Right renal pelvis (tissue), 4 donors: ENCODE measurements at regions not wholly inside any gene's neighbourhood (a gene's known extent, or its start where the extent isn't known, plus 50 kb on each side); places are given as distances from the start of the nearest gene placed in this dataset.

Experiments used
- DNase-seq, 4 donors: peaks; one replicate each; pipeline ENCODE4 v3.0.0-alpha.2; 2013; ENCODE audit warnings: low read depth in 4 of 4, low spot score in 3 of 4, missing footprints in 1 of 4

GRCh38 chr6:104621396-104621795 is 238.3 kb downstream of the HACE1 start:
- no peak for DNase-seq

DNA sequence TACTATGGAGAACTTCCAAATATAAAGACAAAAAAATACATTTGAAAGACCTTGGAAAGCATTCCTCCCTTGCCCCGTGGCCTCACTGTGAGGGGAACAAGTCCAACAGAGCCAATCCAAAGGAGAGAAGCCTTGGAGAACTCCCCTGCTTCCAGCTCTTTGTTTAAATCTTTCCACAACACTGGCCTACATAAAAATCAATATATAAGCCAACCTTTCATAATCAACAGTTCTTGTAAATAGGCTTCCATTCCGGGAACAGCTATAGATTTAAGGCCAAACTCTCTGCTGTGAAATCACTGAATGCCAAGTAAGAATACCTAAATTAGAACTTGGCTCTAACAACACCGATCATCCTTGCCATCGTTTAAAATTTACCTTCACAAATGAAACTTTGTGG is 242.1 kb downstream of the HACE1 start:
- no peak for DNase-seq

DNA sequence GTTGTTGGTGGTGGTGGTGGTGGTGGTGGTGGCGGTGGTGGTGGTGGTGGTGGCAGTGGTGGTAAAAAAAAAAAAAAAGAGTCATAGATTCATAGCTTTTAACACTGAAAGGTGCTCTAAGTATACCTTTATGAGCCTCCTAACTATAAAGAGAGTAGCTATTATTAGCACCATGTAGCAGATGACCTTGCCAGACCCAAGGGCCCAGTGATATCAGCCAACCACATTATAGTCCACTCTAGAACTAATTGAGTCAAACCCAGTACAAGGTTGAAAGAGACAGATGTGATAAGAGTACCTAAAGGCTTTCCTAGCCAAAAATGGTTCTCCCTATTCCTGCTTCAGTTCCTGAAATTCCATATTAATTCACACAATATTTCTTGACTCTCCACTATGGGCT is 245.3 kb downstream of the HACE1 start:
- no peak for DNase-seq

DNA sequence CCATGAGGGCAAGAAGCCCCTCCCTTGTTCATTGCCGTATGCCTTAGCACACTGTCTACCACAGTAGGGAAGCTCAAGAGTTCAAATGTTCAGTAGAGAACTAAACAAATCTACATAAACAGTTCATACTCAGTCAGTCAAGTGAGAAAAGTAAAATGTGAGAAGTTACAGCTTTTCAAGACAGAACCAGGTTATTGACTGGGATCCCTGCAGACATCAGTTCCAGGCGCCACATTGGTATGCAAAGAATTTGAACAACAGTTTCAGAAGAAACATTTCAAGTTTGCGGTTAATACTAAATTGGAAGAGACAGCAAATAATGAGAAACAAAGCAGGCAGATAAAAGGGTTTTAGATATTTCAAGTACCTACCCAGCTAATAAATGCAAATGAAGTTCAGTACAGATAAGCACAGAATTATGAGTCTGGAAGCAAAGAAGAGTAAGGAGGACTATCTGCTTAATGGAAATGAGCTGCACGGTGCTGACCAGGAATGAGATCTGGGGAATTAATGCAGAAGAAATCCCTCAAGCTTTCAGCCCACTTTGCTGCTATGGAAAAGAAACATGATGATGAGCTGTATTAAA is 246.2 kb downstream of the HACE1 start:
- DNase-seq, result no peak

GRCh38 chr6:104612541-104612940 is 247.2 kb downstream of the HACE1 start:
- DNase-seq, result no peak

DNA sequence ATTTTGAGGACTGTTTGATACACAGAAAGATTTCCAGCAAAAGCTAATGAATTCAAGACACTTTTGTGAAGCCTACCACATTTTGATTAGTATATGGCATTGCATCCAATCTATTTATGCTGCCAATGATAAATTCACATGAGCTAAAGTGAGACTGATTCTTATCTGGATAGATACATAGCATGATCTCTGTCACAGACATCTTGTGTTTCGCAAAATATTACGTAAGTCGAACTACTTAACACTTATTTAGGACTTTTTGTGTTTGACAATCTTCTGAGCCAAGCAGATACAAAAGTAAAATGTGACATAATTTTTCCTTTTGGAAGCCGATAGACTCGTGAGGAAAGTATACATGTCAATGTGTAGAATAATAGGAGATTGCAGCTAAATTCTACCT is 251.6 kb downstream of the HACE1 start:
- no peak for DNase-seq

DNA sequence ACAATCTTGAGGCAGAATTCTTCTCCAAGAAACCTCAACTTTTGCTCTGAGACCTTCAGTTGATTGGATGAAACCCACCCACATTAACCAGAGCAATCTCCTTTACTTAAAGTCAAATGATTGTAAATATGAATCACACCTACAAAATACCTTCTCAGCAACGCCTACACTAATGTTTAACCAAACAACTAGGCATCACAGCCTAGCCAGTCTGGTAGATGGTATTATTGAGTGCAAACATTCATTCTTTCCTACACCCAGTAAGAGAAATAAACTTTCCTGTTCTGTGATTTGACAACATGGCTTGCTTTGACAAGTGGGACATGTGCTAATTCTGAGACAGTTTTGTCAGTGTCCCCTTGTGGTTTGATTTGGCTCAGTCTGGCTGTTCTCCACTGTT is 252.2 kb downstream of the HACE1 start:
- no peak for DNase-seq

- no peak for DNase-seq
Observed at GRCh38 chr6:104606361-104606760, 253.4 kb downstream of the HACE1 start.

GRCh38 chr6:104604685-104605084 is 255.0 kb downstream of the HACE1 start:
- DNase-seq, result no peak

- no peak for DNase-seq
Observed at GRCh38 chr6:104603108-104603745, 256.5 kb downstream of the HACE1 start.

GRCh38 chr6:104601721-104602120 is 258.0 kb downstream of the HACE1 start:
- DNase-seq, result no peak

GRCh38 chr6:104601131-104601651 is 258.5 kb downstream of the HACE1 start:
- no peak for DNase-seq

DNA sequence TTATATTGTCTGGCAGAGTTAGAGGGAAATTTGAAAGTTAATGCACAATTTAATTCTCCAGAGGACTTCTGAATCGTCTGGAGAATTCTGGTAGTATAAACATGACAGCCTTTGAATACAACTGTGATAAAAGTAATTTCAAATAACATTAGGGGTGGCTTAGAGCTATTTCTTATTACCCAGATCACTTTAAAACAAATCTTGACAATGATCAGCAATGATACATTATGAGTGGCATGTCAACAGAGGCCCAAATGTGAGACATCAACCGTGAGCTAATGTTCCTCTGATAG is 259.1 kb downstream of the HACE1 start:
- DNase-seq, result no peak

DNA sequence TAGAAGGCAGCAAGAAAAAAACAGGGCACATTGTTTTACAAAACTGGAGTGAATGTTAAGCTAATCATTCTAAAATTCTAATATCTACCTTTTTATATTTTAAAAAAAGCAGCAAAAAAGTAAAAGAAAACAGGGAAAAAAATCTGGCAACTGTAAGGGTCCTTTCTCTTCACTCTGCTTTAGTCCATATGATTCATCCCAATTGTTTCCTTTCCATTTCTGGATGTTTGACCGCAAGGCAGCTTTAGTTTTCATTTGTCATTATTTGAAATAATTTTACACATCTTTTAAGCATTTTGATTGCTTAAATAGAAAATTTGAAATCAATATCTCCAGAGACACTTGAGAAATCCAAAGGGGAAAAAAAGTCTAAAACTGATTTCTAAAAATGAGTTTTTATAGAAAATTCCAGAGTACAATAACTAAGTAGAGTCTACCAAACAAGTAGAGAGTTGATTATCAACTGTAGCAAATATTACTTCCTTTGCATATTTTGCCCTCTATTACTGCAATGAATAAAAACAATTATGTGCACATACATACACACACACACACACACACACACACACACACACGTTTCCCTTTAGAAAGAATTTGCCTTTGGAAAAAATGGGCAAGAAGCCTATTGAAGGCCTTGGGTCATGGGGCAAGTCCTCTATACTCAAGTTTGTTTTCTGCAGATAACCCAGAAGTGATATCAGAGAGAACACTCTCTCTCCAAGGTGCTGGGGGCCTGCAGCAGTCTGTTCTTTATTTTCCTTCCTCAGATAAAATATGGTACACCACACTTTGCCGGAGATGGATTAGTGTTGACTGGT is 259.7 kb downstream of the HACE1 start:
- no peak for DNase-seq

DNA sequence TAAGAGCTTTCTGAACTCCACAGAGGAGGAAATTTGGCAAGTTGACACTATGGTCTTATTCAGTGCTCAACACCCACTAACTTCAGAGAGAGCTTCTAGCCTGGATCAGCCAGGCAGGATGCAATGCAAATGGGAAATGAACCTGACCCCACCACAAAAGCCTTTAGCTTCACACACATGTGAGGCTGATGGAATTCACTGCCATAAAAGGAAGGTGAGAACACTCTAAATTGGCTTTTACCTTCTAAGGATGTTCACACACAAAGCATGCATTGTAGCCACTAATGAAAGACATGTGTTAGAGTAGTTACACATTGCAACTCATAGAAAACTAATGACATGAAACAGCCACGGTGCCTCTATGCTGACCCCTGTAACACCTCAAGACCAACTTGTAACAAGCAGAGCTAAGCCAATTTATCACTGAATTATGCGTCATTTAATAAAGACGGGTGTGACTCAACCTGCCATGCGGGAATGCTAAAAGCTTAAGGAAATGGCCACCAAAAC is 262.1 kb downstream of the HACE1 start:
- no peak for DNase-seq

DNA sequence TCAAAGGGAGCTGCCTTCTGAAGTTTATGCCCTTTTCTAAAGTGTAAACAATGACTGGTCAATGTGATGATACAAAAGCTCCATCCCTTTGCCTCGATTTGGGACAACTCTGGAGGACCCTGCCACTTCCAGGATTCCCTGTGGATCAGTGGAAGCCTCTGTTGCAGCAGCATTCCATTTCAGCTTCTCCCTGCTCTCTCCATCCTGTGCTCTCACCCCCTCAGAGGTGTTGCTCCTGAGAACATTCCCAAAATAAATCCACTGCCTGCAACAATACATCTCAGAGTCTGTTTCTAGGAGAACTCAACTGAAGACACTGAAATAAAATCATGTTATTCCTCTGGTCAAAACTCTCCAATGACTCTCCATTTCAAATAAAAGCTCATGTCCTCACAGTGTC is 263.6 kb downstream of the HACE1 start:
- DNase-seq, result no peak

GRCh38 chr6:104595311-104595820 is 264.4 kb downstream of the HACE1 start:
- DNase-seq, result no peak

GRCh38 chr6:104591573-104592334 is 268.0 kb downstream of the HACE1 start:
- DNase-seq, result no peak

DNA sequence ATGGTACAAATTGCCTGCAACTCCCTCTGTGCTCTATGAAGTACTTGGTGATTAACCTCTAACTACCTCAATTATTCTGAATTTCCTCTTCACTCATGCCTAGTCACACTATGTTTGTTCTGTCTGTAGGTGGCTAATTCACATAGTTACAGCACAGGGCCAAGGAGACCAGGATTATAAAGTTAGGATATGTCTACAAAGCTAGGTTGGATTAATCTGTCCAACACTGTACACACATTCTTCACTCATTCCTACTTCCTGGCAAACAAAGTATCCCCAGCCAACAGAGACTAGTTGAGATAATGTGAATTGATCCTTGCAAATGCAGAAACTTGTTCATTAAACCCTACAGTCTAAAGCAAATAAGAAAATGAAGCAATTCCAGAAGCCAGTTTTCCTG is 269.8 kb downstream of the HACE1 start:
- no peak for DNase-seq

DNA sequence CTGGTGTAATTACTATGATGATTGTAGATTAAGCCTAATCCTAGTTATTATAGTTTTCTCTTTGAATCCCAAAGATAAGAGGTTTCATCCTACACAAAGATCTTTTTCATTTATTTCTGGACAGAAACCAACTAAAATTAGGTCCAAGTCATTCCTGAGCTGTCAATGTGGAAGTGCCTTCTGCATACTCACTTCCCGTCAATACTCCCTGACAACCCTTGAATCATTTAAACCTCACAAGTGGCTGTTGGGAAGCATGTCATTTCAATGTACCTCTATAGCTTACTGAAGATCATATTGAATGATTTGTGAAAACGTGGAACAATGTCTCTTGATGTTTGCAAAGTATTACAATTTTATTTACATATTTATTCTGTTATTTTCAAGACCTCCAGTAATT is 274.1 kb downstream of the HACE1 start:
- no peak for DNase-seq

DNA sequence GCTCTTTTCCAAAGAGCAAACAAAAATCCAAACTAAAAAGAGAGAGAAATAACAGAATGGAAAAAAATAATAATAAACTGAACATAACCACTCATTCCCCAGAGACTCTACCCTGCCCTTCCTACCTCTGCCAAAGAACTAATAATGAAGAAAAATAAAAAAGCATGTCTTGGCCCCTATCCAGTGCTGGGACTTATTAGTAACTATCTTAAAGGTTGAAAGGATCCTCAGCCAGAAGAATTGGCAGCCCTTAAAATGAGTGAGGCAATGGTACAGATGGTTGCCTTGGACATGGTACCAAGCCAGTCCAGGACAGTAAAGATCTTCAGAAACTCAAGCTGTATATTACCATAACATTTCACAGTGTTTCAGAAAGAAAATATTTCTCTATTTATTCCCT is 279.3 kb downstream of the HACE1 start:
- DNase-seq, result no peak
